K562 (cell line): ENCODE measurements at regions not wholly inside any gene's neighbourhood (a gene's known extent, or its start where the extent isn't known, plus 50 kb on each side); places are given as distances from the start of the nearest gene placed in this dataset.

Experiments
- ADNP ChIP-seq: fragments of 200-800 bp; sonication (Bioruptor generic); IDR thresholded peaks from 2 replicates; pipeline ENCODE4 v1.6.1; 2016; ENCODE audit warnings: missing genetic modification characterization, missing compliant biosample characterization
- CHD4 ChIP-seq: fragments of 200-600 bp; sonication (generic); IDR thresholded peaks from 3 replicates; pipeline ENCODE4 v1.6.1; 2012; ENCODE audit warnings: low read depth, mild to moderate bottlenecking, mixed read lengths, low read length, inconsistent platforms; ENCODE audit not compliant: insufficient read depth, insufficient replicate concordance, poor library complexity, severe bottlenecking
- DNMT1 ChIP-seq: fragments of 450-650 bp; IDR thresholded peaks from 2 replicates; pipeline ENCODE4 v1.6.1; 2016; ENCODE audit warnings: antibody characterized with exemption, mild to moderate bottlenecking
- GABPA ChIP-seq: fragments of 200-800 bp; sonication (Bioruptor generic); conservative IDR thresholded peaks from 2 replicates; pipeline ENCODE4 v1.6.1; 2016; ENCODE audit warnings: low read depth, missing genetic modification characterization, missing compliant biosample characterization
- PRDM10 ChIP-seq: fragments of 450-650 bp; IDR thresholded peaks from 2 replicates; pipeline ENCODE4 v1.6.1; 2018; ENCODE audit not compliant: partially characterized antibody
- ZFP1 ChIP-seq: fragments of 450-650 bp; formaldehyde crosslinking; IDR thresholded peaks from 2 replicates; pipeline ENCODE4 v1.4.0; 2020; ENCODE audit warnings: mild to moderate bottlenecking, mixed read lengths
- ZNF12 ChIP-seq: sonication (generic); formaldehyde crosslinking; IDR thresholded peaks from 2 replicates; pipeline ENCODE4 v1.4.0; 2020; ENCODE audit warnings: mild to moderate bottlenecking, missing genetic modification reagents
- ZNF24 ChIP-seq: fragments of 450-650 bp; IDR thresholded peaks from 2 replicates; pipeline ENCODE4 v1.6.1; 2016
- TF ChIP-seq, protein P1 (sequence below): fragments of 450-650 bp; formaldehyde crosslinking; IDR thresholded peaks from 2 replicates; pipeline ENCODE4 v1.4.0; 2022; ENCODE audit warnings: missing genetic modification characterization
- TF ChIP-seq, protein P2 (sequence below): fragments of 200-800 bp; sonication (Bioruptor generic); IDR thresholded peaks from 2 replicates; pipeline ENCODE4 v1.6.1; 2017; ENCODE audit warnings: missing genetic modification characterization, missing compliant biosample characterization

GRCh38 chr5:107231191-107231590 lies 439.5 kb downstream of the EFNA5 start (continued):
- no peak for TF ChIP-seq CHD4
- no peak for TF ChIP-seq ADNP
- TF ChIP-seq, protein P1, sequence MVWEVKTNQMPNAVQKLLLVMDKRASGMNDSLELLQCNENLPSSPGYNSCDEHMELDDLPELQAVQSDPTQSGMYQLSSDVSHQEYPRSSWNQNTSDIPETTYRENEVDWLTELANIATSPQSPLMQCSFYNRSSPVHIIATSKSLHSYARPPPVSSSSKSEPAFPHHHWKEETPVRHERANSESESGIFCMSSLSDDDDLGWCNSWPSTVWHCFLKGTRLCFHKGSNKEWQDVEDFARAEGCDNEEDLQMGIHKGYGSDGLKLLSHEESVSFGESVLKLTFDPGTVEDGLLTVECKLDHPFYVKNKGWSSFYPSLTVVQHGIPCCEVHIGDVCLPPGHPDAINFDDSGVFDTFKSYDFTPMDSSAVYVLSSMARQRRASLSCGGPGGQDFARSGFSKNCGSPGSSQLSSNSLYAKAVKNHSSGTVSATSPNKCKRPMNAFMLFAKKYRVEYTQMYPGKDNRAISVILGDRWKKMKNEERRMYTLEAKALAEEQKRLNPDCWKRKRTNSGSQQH, result no peak
- TF ChIP-seq ZNF12, result no peak
- TF ChIP-seq, protein P2, sequence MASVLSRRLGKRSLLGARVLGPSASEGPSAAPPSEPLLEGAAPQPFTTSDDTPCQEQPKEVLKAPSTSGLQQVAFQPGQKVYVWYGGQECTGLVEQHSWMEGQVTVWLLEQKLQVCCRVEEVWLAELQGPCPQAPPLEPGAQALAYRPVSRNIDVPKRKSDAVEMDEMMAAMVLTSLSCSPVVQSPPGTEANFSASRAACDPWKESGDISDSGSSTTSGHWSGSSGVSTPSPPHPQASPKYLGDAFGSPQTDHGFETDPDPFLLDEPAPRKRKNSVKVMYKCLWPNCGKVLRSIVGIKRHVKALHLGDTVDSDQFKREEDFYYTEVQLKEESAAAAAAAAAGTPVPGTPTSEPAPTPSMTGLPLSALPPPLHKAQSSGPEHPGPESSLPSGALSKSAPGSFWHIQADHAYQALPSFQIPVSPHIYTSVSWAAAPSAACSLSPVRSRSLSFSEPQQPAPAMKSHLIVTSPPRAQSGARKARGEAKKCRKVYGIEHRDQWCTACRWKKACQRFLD (CRISPR knock-in tag), result no peak
- TF ChIP-seq GABPA, result no peak
- no peak for TF ChIP-seq ZFP1 (CRISPR knock-in tag)
- TF ChIP-seq DNMT1, result no peak
- TF ChIP-seq ZNF24, result no peak
- no peak for TF ChIP-seq PRDM10
